GM10248 (cell line): ENCODE measurements at regions not wholly inside any gene's neighbourhood (a gene's known extent, or its start where the extent isn't known, plus 50 kb on each side); places are given as distances from the start of the nearest gene placed in this dataset.

Experiments used
- CTCF ChIA-PET: fragments of 300-600 bp; sonication (Branson Sonifier 250); formaldehyde crosslinking; extraction: SDS; loops from one replicate; lab custom pipeline; 2021; ENCODE audit warnings: antibody characterized with exemption; lab: Yijun Ruan, JAX
- POLR2A ChIA-PET: fragments of 350-650 bp; sonication (Branson Sonifier 250); formaldehyde crosslinking; extraction: SDS; loops from one replicate; lab custom pipeline; 2020; ENCODE audit warnings: antibody characterized with exemption; lab: Yijun Ruan, JAX
- DNase-seq: peaks from one replicate; pipeline ENCODE4 v3.0.0; 2012; ENCODE audit errors: extremely low spot score
- CTCF ChIP-seq: IDR thresholded peaks from 2 replicates; pipeline ENCODE4 v1.5.1; 2012; ENCODE audit warnings: mild to moderate bottlenecking, low read depth; ENCODE audit errors: extremely low read depth, missing control alignments, control extremely low read depth

GRCh38 chr18:41600693-41601391, 354.2 kb upstream of the PIK3C3 start:
- ChIA-PET POLR2A (interaction anchor here (0.7 kb wide), 1 partner anchor 9 kb away, joined by 3 read pairs; no protein-coding TSS in a partner anchor), CTCF (interaction anchor here (1.6 kb wide), 1 partner anchor 10 kb away, joined by 3 read pairs; no protein-coding TSS in a partner anchor)
- no peak for TF ChIP-seq CTCF
- DNase-seq = no peak

DNA sequence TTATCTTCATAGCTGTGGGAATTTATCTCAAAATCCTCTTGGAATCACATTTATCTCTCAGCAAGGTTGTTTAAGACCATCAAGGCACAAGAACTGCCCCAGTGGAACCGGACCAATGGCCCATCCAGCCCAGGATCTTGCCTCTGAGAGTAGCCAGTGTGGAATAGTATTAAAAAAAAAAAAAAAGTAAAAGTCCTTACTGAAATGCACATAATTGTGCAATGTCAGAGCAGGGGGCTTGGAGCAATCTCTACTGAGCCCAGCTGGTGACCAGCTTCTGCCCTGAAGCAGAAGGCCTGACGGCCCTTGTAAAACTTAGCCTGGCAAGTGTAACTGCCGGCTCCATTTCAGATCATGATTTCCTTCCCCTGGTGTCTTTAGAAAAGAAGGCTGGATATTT, 355.6 kb upstream of the PIK3C3 start:
- ChIA-PET CTCF (no interaction called here), POLR2A (no interaction called here)
- DNase-seq = no peak
- no peak for TF ChIP-seq CTCF

DNA sequence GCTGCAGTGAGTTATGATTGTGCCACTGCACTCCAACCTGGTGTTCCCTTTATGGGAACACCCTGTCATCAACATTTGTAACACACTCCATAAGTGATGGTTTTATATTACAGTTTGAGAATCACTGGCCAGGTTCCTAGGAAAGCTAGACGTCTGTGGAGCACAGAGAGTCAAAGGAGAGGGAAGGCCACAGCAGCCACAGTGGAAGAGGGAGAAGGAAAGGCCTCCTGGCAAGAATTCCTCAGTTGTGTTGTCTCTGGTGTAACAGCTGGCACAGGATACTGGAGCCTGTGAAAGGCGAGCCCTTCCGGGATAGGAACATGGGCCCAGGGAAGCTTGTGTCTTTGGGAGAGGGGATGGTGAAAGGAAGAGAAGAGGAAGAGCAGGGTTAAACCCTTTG, 360.5 kb upstream of the PIK3C3 start:
- TF ChIP-seq CTCF = no peak
- POLR2A ChIA-PET = no interaction called here
- CTCF ChIA-PET = no interaction called here
- DNase-seq = no peak

DNA sequence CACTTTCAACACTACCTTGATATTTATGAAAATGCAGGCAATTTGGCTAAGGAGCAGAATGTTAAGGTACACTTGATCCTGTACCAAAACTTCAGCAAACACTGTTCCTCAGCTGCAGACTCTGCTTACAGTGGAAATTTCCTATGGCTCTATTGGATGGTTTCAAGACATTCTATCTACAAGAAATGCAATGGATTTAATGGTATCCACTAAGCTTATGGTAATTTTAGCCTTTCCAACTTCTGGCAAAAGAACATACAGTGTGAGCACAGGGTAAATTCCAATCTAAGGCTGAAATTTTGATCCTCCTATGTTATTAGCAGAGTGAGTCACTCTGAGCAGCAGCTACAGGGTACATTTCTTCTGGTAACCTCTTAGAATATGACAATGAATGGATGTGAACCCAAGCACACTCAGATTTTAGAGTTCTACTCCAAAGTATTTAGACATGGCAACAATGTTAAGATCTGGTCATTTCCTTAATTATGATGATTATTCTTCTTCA, 361.8 kb upstream of the PIK3C3 start:
- ChIA-PET CTCF (interaction anchor here (1.3 kb wide), 1 partner anchor 13 kb away, joined by 3 read pairs; no protein-coding TSS in a partner anchor), POLR2A (no interaction called here)
- DNase-seq = no peak
- no peak for TF ChIP-seq CTCF

DNA sequence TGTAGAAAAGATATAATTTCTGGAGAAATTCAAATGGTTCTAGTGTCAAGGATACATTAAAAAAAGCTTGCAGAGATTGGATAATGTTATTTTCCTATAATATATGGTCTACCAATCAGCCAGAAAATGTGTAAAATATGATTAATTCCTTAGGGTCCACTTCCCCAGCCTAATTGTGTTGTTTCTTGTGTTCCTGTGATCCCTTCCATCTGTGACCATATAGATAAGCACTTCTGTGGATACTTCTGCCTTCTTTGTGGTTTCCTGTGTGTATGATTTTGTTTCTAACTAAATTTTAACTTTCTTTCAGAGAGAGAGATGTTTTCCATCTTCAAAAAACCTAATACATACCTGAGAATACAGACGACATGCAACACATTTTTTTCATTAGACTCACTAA, 367.1 kb upstream of the PIK3C3 start:
- CTCF ChIA-PET = interaction anchor here (1.5 kb wide), 1 partner anchor 12 kb away, joined by 3 read pairs; no protein-coding TSS in a partner anchor
- no peak for TF ChIP-seq CTCF

GRCh38 chr18:41585512-41585911, 369.5 kb upstream of the PIK3C3 start:
- TF ChIP-seq CTCF = no peak
- ChIA-PET POLR2A (no interaction called here), CTCF (no interaction called here)
- DNase-seq = no peak

More for the DNA sequence above, 367.1 kb upstream of the PIK3C3 start:
- DNase-seq = no peak
- POLR2A ChIA-PET = no interaction called here
